ENCODE measurements at regions not wholly inside any gene's neighbourhood (a gene's known extent, or its start where the extent isn't known, plus 50 kb on each side); places are given as distances from the start of the nearest gene placed in this dataset.

GRCh38 chr6:140579918-140580317, 1205.5 kb upstream of the CITED2 start:
- TF ChIP-seq, protein P1, sequence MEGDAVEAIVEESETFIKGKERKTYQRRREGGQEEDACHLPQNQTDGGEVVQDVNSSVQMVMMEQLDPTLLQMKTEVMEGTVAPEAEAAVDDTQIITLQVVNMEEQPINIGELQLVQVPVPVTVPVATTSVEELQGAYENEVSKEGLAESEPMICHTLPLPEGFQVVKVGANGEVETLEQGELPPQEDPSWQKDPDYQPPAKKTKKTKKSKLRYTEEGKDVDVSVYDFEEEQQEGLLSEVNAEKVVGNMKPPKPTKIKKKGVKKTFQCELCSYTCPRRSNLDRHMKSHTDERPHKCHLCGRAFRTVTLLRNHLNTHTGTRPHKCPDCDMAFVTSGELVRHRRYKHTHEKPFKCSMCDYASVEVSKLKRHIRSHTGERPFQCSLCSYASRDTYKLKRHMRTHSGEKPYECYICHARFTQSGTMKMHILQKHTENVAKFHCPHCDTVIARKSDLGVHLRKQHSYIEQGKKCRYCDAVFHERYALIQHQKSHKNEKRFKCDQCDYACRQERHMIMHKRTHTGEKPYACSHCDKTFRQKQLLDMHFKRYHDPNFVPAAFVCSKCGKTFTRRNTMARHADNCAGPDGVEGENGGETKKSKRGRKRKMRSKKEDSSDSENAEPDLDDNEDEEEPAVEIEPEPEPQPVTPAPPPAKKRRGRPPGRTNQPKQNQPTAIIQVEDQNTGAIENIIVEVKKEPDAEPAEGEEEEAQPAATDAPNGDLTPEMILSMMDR (conservative IDR thresholded peaks at IDR 0.05 in 1 of 2, IDR thresholded peaks at IDR 0.05 in 1 of 2; ENCODE audit: extremely low read depth in 1 of 2, insufficient read depth in 1 of 2, low read depth in 1 of 2, low read length in 2 of 2): no peak
- TF ChIP-seq EZH2 (IDR thresholded peaks at IDR 0.05; ENCODE audit: borderline replicate concordance, low read length): no peak

Measured in mammary epithelial cell (primary cell).